Activated T-helper 2 cell treated with anti-CD3 and anti-CD28 coated beads, Interferon-gamma antibody, Interleukin-2, Interleukin-4, amounts not matched to agents 10 μg/mL and 5 μg/mL and 100 μg/mL, durations not matched to agents 14 hours and 24 hours and 36 hours (primary cell): ENCODE measurements at regions not wholly inside any gene's neighbourhood (a gene's known extent, or its start where the extent isn't known, plus 50 kb on each side); places are given as distances from the start of the nearest gene placed in this dataset.

Experiments used
- DNase-seq: peaks from one replicate; pipeline ENCODE4 v3.0.0; 2021; ENCODE audit warnings: low spot score
- H3K27ac Mint-ChIP-seq: one replicate; pipeline ENCODE4 v1.8.0; 2021; ENCODE audit warnings: mixed read lengths
- H3K27me3 Mint-ChIP-seq: one replicate; pipeline ENCODE4 v1.8.0; 2021; ENCODE audit warnings: low read depth, mixed read lengths
- H3K36me3 Mint-ChIP-seq: one replicate; pipeline ENCODE4 v1.8.0; 2021; ENCODE audit warnings: low read depth, mixed read lengths
- H3K4me1 Mint-ChIP-seq: one replicate; pipeline ENCODE4 v1.8.0; 2021; ENCODE audit warnings: low read depth, mixed read lengths
- H3K4me3 Mint-ChIP-seq: one replicate; pipeline ENCODE4 v1.8.0; 2021; ENCODE audit warnings: low read depth, mild to moderate bottlenecking, moderate library complexity, mixed read lengths
- H3K9me3 Mint-ChIP-seq: one replicate; pipeline ENCODE4 v1.8.0; 2021; ENCODE audit warnings: mixed read lengths
- intact Hi-C: fragments of 100-400 bp; cut with micrococcal nuclease; formaldehyde crosslinking; loops from one replicate; pipeline ENCODE4 v1.15.1; 2023

DNA sequence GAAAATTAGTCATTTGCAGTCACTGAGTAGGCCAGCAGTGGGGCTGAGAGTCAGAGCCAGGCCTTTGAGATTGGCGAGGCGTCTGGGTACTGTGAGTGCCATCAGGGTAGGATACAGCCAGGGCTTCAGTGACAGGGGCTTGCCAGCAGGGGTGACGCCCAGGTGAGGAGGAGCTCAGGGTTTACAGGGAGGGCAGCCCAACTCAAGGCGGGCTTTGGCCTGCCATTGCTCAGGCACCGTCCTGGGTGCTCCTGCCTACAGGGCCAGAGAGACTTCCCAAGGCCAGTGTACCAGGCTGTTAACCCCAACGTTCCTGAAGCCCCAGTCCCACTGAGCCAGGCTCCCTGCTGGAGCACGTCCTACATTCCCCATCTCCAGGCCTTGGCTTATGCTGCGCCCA, 152.0 kb downstream of the FBLN2 start:
- Mint-ChIP-seq H3K36me3 (no peaks in the 10 kb centered on the region), H3K9me3 (peaks cover 20% of the 10 kb centered on the region), H3K27ac (no peak overlapping the region), H3K27me3 (no peaks in the 10 kb centered on the region), H3K4me3 (no peak overlapping the region), H3K4me1 (no peaks in the 10 kb centered on the region)
- DNase-seq, result no peak
- intact Hi-C loops, result no loop called here

DNA sequence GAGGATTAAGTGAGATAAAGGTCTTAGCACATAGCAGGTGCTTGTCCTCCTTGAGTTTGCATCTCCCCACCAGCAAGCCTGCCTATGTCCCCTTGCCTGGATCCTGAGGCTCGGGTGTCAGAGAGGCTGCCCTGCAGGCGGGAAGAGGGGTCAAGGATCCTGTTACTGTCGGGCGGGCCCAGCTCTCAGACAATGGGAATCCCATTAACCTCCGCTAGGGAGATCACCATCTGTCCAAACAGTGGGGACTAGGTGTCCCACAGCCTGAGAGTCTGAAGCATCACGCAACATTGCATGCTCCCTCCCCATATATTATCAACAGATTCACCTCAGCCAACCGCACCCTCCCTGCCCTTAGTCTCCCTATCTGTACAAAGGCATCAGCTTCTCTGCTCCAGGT, 151.4 kb downstream of the FBLN2 start:
- Mint-ChIP-seq H3K27me3 (no peaks in the 10 kb centered on the region), H3K4me3 (no peak overlapping the region), H3K36me3 (no peaks in the 10 kb centered on the region), H3K4me1 (no peaks in the 10 kb centered on the region), H3K9me3 (peaks cover 16% of the 10 kb centered on the region), H3K27ac (no peak overlapping the region)
- intact Hi-C loops, result no loop called here
- DNase-seq, result no peak

DNA sequence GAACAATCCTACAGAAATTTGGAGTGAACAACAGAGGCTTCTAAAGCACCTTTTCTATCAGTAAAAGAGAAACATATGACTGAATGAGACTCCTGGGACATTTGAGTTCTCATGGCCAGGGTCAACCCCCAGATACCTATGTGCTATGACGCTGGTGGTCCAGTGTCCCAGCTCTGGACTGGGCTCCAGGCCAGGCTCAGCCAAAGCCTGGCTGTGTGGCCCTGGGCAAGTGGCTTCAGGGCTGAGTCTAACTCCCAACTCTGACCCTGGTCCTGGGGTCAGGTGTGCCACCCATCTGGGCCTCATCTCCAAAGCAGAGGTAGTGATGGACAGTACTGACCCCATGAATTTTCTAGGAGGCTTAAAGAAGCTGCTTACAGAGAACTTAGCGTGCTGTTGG, 147.8 kb downstream of the FBLN2 start:
- no peaks in the 10 kb centered on the region for H3K4me1 Mint-ChIP-seq
- H3K36me3 Mint-ChIP-seq, result no peaks in the 10 kb centered on the region
- H3K27me3 Mint-ChIP-seq, result no peaks in the 10 kb centered on the region
- no peak for DNase-seq
- H3K27ac Mint-ChIP-seq, result no peak overlapping the region
- no peaks in the 10 kb centered on the region for H3K9me3 Mint-ChIP-seq
- H3K4me3 Mint-ChIP-seq, result no peak overlapping the region
- intact Hi-C loops, result no loop called here

DNA sequence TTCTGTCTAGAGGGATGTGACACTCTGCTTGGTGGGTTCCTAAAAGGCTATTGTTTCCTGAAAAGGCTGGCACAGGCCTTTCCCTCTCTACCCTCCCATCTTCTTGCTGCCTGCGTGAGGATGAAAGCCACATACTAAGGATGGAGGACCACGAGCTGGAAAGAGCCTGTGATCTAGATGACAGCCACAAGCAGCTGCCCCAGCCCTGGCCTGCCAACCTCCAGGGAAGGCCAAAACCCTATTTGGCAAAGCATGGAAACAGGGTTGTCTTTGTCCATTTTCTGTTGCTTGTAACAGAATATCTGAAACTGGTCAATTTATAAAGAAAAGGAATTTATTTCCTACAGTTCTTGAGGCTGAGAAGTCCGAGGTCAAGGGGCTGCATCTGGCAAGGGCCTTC, 144.5 kb downstream of the FBLN2 start:
- no peak overlapping the region for H3K4me3 Mint-ChIP-seq
- no peaks in the 10 kb centered on the region for H3K4me1 Mint-ChIP-seq
- H3K27ac Mint-ChIP-seq, result no peak overlapping the region
- H3K27me3 Mint-ChIP-seq, result no peaks in the 10 kb centered on the region
- intact Hi-C loops, result no loop called here
- DNase-seq, result no peak
- no peaks in the 10 kb centered on the region for H3K36me3 Mint-ChIP-seq
- no peaks in the 10 kb centered on the region for H3K9me3 Mint-ChIP-seq

DNA sequence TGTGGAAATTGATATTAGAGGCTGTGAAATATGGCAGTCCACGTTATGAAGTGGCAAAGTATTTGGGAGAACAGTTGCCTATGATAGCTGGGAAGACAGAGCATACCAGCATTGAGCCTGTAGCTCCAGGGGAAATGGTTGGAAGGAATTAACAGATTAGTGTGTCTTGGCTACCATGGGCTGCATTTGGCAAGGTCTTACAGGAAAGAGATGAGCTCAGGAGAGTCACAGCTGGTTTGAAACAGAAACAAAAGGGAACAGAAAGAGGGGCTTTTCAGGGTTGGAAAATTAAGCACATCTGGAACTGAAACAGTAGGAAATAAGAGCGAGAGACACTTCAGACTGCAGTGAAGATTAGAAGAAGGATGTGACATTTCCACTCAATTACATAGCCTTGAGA, 141.7 kb downstream of the FBLN2 start:
- no peak overlapping the region for H3K4me3 Mint-ChIP-seq
- H3K27me3 Mint-ChIP-seq, result no peaks in the 10 kb centered on the region
- H3K36me3 Mint-ChIP-seq, result no peaks in the 10 kb centered on the region
- no peak overlapping the region for H3K27ac Mint-ChIP-seq
- DNase-seq, result no peak
- intact Hi-C loops, result no loop called here
- no peaks in the 10 kb centered on the region for H3K4me1 Mint-ChIP-seq
- no peaks in the 10 kb centered on the region for H3K9me3 Mint-ChIP-seq

DNA sequence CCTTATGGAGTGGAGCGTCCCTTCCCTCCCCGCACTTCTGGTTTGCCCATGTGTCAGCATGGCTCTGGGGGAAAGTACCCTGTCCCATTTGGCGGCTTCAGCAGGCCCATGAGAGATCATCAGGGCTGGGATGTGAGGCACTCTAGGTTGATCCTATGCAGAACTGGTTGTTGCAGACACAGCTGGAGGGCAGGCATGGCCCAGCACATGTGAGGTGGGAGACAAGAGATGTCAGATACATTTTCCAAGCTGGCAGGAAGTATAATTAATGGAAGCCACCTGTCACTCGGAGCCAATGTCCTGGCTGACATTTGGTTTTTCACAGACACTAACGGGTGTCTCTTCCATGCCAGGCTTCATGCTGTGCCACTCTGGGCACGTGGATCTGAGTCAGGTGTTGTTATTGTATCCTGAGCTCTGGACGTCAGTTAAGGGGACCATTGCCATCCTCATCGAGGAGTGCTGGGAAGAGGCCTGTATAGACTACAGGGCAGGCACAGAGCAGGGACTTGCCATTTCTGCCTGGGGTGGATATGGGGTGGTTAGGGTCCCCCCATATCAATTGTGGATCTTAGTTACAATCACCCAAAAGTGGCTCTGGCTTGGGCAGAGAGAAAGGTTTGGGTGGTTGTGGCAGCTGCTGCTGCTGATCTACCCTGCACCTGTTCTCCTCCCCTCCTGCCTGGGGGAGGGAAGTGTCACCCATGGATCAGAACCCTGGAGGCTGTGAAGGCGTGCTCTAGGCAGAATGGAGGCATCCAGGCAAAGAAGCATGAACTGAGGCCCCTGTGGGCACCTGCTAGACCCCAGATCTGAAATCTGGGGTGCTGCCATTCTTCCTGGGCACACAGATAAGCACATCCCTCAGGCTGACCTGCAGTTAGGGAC, 140.7 kb downstream of the FBLN2 start:
- intact Hi-C loops, result no loop called here
- H3K27ac Mint-ChIP-seq, result no peak overlapping the region
- H3K27me3 Mint-ChIP-seq, result no peaks in the 10 kb centered on the region
- H3K4me1 Mint-ChIP-seq, result no peaks in the 10 kb centered on the region
- H3K4me3 Mint-ChIP-seq, result no peak overlapping the region
- no peaks in the 10 kb centered on the region for H3K9me3 Mint-ChIP-seq
- DNase-seq, result no peak
- no peaks in the 10 kb centered on the region for H3K36me3 Mint-ChIP-seq

DNA sequence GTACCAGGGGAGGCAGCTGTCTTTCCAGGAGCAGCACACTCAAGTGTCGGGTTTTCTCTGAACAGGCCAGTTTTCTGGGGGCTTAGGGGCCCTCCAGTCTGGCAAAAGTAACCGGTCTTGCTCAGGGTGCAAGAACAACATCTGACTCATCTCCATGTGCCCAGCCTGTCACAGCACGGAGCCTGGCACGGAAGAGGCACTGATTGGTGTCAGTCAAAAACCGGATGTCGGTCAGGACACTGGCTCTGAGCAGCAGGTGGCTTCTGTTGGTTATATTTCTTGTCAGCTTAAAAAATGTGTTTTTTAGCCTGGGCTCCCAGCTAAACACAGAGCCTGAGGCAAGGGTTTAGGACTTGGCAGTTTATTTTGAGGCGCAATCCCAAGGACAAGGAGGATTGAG, 139.9 kb downstream of the FBLN2 start:
- intact Hi-C loops, result no loop called here
- Mint-ChIP-seq H3K27me3 (no peaks in the 10 kb centered on the region), H3K4me1 (no peaks in the 10 kb centered on the region), H3K4me3 (no peak overlapping the region), H3K27ac (no peak overlapping the region), H3K36me3 (no peaks in the 10 kb centered on the region), H3K9me3 (no peaks in the 10 kb centered on the region)
- DNase-seq, result no peak

DNA sequence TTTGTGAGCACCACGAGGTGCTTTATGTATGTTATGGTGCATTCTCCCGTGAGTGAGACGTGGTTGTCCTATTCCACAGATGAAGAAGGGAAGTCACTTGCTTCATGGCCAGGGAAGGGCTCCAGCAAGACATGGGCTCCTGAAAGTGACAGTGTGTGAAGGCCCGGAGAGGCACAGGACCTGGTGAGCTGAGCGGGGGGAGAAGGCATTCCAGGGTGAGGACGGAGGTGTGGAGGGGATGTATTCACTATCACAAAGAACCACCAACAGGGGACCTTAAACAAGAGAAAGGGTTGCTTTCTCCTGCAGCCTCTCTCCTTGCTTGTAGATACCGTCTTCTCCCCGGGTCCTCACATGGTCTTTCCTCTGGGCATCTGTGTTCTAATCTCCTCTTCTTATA, 139.1 kb downstream of the FBLN2 start:
- no peaks in the 10 kb centered on the region for H3K27me3 Mint-ChIP-seq
- intact Hi-C loops, result no loop called here
- H3K9me3 Mint-ChIP-seq, result no peaks in the 10 kb centered on the region
- H3K36me3 Mint-ChIP-seq, result no peaks in the 10 kb centered on the region
- DNase-seq, result no peak
- H3K4me3 Mint-ChIP-seq, result no peak overlapping the region
- no peak overlapping the region for H3K27ac Mint-ChIP-seq
- H3K4me1 Mint-ChIP-seq, result no peaks in the 10 kb centered on the region
